ENCODE measurements at regions not wholly inside any gene's neighbourhood (a gene's known extent, or its start where the extent isn't known, plus 50 kb on each side); places are given as distances from the start of the nearest gene placed in this dataset.

- TF ChIP-seq EZH2 (IDR thresholded peaks at IDR 0.05; ENCODE audit: low read depth, unreplicated experiment) (no peak), EZH2phosphoT487 (IDR thresholded peaks at IDR 0.05; ENCODE audit: unreplicated experiment) (no peak), JUNB (IDR thresholded peaks at IDR 0.05; ENCODE audit: unreplicated experiment) (no peak)
- TF ChIP-seq, protein P1, sequence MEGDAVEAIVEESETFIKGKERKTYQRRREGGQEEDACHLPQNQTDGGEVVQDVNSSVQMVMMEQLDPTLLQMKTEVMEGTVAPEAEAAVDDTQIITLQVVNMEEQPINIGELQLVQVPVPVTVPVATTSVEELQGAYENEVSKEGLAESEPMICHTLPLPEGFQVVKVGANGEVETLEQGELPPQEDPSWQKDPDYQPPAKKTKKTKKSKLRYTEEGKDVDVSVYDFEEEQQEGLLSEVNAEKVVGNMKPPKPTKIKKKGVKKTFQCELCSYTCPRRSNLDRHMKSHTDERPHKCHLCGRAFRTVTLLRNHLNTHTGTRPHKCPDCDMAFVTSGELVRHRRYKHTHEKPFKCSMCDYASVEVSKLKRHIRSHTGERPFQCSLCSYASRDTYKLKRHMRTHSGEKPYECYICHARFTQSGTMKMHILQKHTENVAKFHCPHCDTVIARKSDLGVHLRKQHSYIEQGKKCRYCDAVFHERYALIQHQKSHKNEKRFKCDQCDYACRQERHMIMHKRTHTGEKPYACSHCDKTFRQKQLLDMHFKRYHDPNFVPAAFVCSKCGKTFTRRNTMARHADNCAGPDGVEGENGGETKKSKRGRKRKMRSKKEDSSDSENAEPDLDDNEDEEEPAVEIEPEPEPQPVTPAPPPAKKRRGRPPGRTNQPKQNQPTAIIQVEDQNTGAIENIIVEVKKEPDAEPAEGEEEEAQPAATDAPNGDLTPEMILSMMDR (conservative IDR thresholded peaks at IDR 0.05; ENCODE audit: low read depth in 2 of 2) = no peak
- TF ChIP-seq, protein P2, sequence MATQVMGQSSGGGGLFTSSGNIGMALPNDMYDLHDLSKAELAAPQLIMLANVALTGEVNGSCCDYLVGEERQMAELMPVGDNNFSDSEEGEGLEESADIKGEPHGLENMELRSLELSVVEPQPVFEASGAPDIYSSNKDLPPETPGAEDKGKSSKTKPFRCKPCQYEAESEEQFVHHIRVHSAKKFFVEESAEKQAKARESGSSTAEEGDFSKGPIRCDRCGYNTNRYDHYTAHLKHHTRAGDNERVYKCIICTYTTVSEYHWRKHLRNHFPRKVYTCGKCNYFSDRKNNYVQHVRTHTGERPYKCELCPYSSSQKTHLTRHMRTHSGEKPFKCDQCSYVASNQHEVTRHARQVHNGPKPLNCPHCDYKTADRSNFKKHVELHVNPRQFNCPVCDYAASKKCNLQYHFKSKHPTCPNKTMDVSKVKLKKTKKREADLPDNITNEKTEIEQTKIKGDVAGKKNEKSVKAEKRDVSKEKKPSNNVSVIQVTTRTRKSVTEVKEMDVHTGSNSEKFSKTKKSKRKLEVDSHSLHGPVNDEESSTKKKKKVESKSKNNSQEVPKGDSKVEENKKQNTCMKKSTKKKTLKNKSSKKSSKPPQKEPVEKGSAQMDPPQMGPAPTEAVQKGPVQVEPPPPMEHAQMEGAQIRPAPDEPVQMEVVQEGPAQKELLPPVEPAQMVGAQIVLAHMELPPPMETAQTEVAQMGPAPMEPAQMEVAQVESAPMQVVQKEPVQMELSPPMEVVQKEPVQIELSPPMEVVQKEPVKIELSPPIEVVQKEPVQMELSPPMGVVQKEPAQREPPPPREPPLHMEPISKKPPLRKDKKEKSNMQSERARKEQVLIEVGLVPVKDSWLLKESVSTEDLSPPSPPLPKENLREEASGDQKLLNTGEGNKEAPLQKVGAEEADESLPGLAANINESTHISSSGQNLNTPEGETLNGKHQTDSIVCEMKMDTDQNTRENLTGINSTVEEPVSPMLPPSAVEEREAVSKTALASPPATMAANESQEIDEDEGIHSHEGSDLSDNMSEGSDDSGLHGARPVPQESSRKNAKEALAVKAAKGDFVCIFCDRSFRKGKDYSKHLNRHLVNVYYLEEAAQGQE (IDR thresholded peaks at IDR 0.05; ENCODE audit: unreplicated experiment) = no peak
Measured at GRCh38 chr13:80708791-80709190, 367.9 kb upstream of the SPRY2 start.
